IPS DF 4.7 (cell line): ENCODE measurements at regions not wholly inside any gene's neighbourhood (a gene's known extent, or its start where the extent isn't known, plus 50 kb on each side); places are given as distances from the start of the nearest gene placed in this dataset.

Experiments
- DNase-seq: peaks from one replicate; pipeline ENCODE4 v3.0.0-alpha.2; 2013; ENCODE audit warnings: low spot score; ENCODE audit errors: extremely low read depth

- DNase-seq: no peak
Measured at GRCh38 chr12:24759155-24759554, 189.7 kb downstream of the BCAT1 start.

- DNase-seq: no peak
Measured at GRCh38 chr12:24756479-24757024, 192.3 kb downstream of the BCAT1 start.

GRCh38 chr12:24754690-24755638 is 193.9 kb downstream of the BCAT1 start:
- no peak for DNase-seq

- DNase-seq: no peak
Measured at GRCh38 chr12:24752763-24753462, 196.0 kb downstream of the BCAT1 start.

- no peak for DNase-seq
Measured at GRCh38 chr12:24751181-24751580, 197.7 kb downstream of the BCAT1 start.

GRCh38 chr12:24750263-24750662 is 198.6 kb downstream of the BCAT1 start:
- no peak for DNase-seq

- DNase-seq: no peak
Measured at GRCh38 chr12:24749171-24749570, 199.7 kb downstream of the BCAT1 start.

- DNase-seq: no peak
Measured at GRCh38 chr12:24748326-24748725, 200.6 kb downstream of the BCAT1 start.

GRCh38 chr12:24746864-24747263 is 202.0 kb downstream of the BCAT1 start:
- DNase-seq: no peak

- no peak for DNase-seq
Measured at GRCh38 chr12:24746006-24746671, 202.8 kb downstream of the BCAT1 start.

GRCh38 chr12:24743941-24744793 is 204.7 kb downstream of the BCAT1 start:
- DNase-seq: no peak

GRCh38 chr12:24742378-24742777 is 206.5 kb downstream of the BCAT1 start:
- DNase-seq: no peak

- DNase-seq: no peak
Measured at GRCh38 chr12:24741216-24741615, 207.7 kb downstream of the BCAT1 start.

GRCh38 chr12:24739106-24739779 is 209.7 kb downstream of the BCAT1 start:
- no peak for DNase-seq

- no peak for DNase-seq
Measured at GRCh38 chr12:24738441-24738840, 210.5 kb downstream of the BCAT1 start.

- DNase-seq: no peak
Measured at GRCh38 chr12:24731596-24731995, 217.3 kb downstream of the BCAT1 start.

GRCh38 chr12:24730489-24730896 is 218.4 kb downstream of the BCAT1 start:
- no peak for DNase-seq

- no peak for DNase-seq
Measured at GRCh38 chr12:24728826-24729225, 220.1 kb downstream of the BCAT1 start.

- no peak for DNase-seq
Measured at GRCh38 chr12:24728366-24728765, 220.5 kb downstream of the BCAT1 start.

GRCh38 chr12:24725616-24726015 is 223.3 kb downstream of the BCAT1 start:
- DNase-seq: no peak
